ENCODE measurements at regions not wholly inside any gene's neighbourhood (a gene's known extent, or its start where the extent isn't known, plus 50 kb on each side); places are given as distances from the start of the nearest gene placed in this dataset.

DNA sequence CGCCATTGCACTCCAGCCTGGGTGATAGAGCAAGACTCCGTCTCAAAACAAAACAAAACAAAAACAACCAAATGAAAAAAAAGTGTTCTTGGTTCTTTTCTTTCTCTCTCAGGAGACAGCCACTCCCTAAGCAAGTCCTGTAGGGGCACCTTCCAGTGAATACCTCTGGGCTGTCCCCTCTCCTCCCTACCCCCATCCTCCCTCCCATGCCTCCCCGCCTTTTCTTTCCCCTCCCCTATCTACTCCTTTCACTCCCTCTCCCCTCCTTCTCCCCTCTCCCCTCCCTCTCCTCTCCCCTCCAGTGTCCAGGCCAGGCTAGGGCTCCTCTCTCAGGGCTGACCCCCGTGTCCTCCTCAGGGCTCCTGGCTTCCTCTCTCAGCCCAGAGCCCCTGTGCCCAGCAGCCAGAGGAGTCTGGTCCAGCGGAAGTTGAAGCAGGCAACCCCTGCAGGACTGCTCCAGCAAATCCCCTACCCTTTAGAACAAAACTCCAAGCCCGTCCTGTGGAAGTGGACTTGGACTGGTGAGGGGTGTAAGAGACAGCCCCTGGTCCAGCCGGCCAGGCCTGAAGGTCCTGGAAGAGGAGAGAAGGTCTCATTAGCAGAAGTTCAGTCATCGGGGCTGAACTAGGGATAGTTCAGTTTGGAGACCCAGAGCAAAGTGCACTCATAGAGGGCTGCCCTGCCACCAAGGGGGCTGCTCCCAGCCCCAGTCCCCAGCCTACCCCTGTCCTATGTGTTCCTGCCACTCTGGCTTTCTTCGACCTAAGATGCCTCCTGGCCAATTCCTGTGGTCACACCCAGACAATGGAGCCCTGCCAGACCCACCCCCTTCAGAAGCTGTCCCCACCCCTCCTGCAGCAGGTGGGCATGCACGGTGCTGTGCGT, 79.8 kb upstream of the IQSEC1 start:
- no peak overlapping the region for H3K27ac ChIP-seq
- TF ChIP-seq, protein P1, sequence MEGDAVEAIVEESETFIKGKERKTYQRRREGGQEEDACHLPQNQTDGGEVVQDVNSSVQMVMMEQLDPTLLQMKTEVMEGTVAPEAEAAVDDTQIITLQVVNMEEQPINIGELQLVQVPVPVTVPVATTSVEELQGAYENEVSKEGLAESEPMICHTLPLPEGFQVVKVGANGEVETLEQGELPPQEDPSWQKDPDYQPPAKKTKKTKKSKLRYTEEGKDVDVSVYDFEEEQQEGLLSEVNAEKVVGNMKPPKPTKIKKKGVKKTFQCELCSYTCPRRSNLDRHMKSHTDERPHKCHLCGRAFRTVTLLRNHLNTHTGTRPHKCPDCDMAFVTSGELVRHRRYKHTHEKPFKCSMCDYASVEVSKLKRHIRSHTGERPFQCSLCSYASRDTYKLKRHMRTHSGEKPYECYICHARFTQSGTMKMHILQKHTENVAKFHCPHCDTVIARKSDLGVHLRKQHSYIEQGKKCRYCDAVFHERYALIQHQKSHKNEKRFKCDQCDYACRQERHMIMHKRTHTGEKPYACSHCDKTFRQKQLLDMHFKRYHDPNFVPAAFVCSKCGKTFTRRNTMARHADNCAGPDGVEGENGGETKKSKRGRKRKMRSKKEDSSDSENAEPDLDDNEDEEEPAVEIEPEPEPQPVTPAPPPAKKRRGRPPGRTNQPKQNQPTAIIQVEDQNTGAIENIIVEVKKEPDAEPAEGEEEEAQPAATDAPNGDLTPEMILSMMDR (IDR thresholded peaks at IDR 0.05), result no peak
- H3K9ac ChIP-seq (ENCODE audit: low read depth in 2 of 2, low read length in 2 of 2), result no peak overlapping the region
- intact Hi-C loops (cut with DNase I), result no loop called here
- no peak overlapping the region for H3K4me3 ChIP-seq
- DNase-seq, result no peak
- no peaks in the 10 kb centered on the region for H3K9me3 ChIP-seq
- no peaks in the 10 kb centered on the region for H3K27me3 ChIP-seq
- H3K4me1 ChIP-seq, result no peaks in the 10 kb centered on the region
- H3K36me3 ChIP-seq, result no peaks in the 10 kb centered on the region

GRCh38 chr3:13150624-13151023, 77.4 kb upstream of the IQSEC1 start:
- intact Hi-C loops (cut with DNase I), result no loop called here
- Histone ChIP-seq H3K4me1 (no peaks in the 10 kb centered on the region), H3K27ac (no peak overlapping the region), H3K27me3 (no peaks in the 10 kb centered on the region), H3K9ac (ENCODE audit: low read depth in 2 of 2, low read length in 2 of 2) (no peak overlapping the region), H3K4me3 (no peak overlapping the region), H3K9me3 (no peaks in the 10 kb centered on the region), H3K36me3 (no peaks in the 10 kb centered on the region)
- no peak for DNase-seq
- TF ChIP-seq, protein P1 (IDR thresholded peaks at IDR 0.05), result no peak

DNA sequence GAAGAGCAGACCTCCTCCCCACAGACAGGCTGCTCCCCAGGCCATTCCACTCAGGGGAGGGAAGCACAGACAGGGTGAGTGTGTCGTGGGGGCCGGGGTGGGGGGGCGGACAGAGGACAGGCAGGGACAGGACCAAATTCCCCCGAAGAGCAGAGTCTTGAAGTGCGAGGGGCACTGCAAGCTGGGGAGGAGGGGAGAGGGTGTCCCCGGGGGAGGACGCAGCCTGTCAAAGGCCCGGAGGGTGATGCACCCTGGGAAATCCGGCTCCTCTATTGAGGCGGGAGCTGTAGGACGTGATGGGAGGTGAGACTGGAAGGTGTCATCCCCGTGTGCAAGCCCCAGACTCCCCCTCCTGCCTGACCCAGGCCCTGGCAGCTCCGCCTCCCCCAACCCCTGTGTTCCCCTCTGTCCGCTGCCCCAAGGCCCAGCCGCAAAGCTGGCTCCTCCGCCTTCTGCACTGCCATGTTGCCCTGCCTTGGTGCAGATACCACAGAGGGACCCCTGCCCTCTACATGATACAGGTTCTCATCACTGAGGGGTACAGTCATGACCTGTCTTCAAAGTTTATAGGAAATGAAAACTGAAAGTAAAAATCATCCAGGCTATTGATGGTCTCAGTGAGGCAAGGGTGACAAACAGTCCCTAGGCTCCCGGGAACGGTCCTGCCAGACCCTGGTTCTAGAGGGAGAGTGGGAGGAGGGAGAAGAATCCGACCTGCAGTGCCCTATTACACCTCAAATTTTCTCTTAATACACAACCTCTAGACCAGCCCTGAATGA, 76.3 kb upstream of the IQSEC1 start:
- Histone ChIP-seq H3K4me1 (no peaks in the 10 kb centered on the region), H3K4me3 (no peak overlapping the region), H3K9ac (ENCODE audit: low read depth in 2 of 2, low read length in 2 of 2) (no peak overlapping the region), H3K9me3 (no peaks in the 10 kb centered on the region), H3K36me3 (no peaks in the 10 kb centered on the region), H3K27me3 (no peaks in the 10 kb centered on the region), H3K27ac (no peak overlapping the region)
- intact Hi-C loops (cut with DNase I), result no loop called here
- TF ChIP-seq, protein P1 (IDR thresholded peaks at IDR 0.05), result no peak
- DNase-seq, result no peak

DNA sequence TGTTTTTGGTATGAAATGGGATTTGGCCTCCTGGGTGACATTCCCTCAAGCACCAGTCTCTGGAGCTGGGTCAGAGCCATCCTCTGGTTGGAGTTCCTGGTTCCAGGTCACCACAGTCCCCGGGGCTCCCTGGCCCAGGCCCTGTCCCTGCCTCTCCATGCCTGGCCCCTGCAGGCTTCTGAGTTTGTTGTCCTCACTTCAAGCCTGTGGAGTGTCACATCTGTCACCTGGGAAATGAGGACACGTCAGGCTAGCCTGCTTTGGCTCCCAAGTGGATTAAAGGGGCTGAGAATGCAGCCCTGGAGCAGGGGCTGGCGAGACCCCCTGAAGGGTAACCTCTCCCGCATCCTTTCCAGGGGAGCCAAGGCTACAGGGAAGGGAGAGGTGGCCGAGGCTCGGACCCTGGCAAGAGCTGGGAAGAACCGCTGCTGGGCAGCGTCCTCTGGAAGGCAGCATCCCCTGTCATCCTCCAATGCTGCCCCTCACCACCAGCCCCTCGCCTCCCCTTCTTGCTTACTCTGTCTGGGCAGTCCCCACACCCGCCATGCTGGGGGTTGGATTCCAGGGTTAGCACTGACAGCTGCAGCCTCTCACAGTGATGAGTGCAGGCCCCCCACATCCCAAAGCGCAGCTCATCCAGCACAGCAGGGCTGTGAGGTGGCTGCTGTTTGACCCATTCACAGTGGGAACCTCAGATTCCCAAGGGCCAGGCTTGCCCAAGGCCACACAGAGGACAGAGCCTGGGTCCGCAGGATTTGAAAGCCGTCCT, 75.5 kb upstream of the IQSEC1 start:
- Histone ChIP-seq H3K4me1 (no peaks in the 10 kb centered on the region), H3K36me3 (no peaks in the 10 kb centered on the region), H3K9ac (ENCODE audit: low read depth in 2 of 2, low read length in 2 of 2) (no peak overlapping the region), H3K27me3 (no peaks in the 10 kb centered on the region), H3K27ac (no peak overlapping the region), H3K4me3 (no peak overlapping the region), H3K9me3 (no peaks in the 10 kb centered on the region)
- intact Hi-C loops (cut with DNase I), result no loop called here
- no peak for DNase-seq
- TF ChIP-seq, protein P1 (IDR thresholded peaks at IDR 0.05), result no peak

- DNase-seq, result no peak
- intact Hi-C loops (cut with DNase I), result no loop called here
- H3K4me1 ChIP-seq, result no peaks in the 10 kb centered on the region
- TF ChIP-seq, protein P1 (IDR thresholded peaks at IDR 0.05), result no peak
- no peaks in the 10 kb centered on the region for H3K36me3 ChIP-seq
- H3K4me3 ChIP-seq, result no peak overlapping the region
- H3K9me3 ChIP-seq, result no peaks in the 10 kb centered on the region
- H3K9ac ChIP-seq (ENCODE audit: low read depth in 2 of 2, low read length in 2 of 2), result no peak overlapping the region
- no peaks in the 10 kb centered on the region for H3K27me3 ChIP-seq
- H3K27ac ChIP-seq, result no peak overlapping the region
Measured at GRCh38 chr3:13148126-13148525, 74.9 kb upstream of the IQSEC1 start.
